Heart right ventricle (tissue), 16 donors: ENCODE measurements at regions not wholly inside any gene's neighbourhood (a gene's known extent, or its start where the extent isn't known, plus 50 kb on each side); places are given as distances from the start of the nearest gene placed in this dataset.
"Not testable (repeated sequence)": the region's sequence is repeated elsewhere in the genome, so short reads cannot be mapped to it uniquely, and the experiment has no call there.

Experiments
- ATAC-seq, 8 donors: fragments of 200-7000 bp; cut with Tn5 transposase; one replicate each; pipeline ENCODE4 v1.9.1; 2020; ENCODE audit warnings: mild to moderate bottlenecking in 8 of 8, moderate library complexity in 8 of 8, moderate number of reproducible peaks in 1 of 8
- DNase-seq, 2 donors: peaks; one replicate each; pipeline ENCODE4 v3.0.0-alpha.2; 2020
- H3K27ac ChIP-seq, 10 donors: fragments of 200-600 bp; sonication (generic) in 2 of 10; one replicate each; pipeline versions ENCODE4 v1.5.0 to v1.8.0; 2020 to 2022; ENCODE audit warnings: mild to moderate bottlenecking in 3 of 10
- H3K27me3 ChIP-seq, 7 donors: fragments of 200-600 bp; one replicate each; pipeline ENCODE4 v1.8.0; 2021 to 2022; ENCODE audit warnings: mild to moderate bottlenecking in 2 of 7
- H3K36me3 ChIP-seq, 9 donors: fragments of 200-600 bp; sonication (generic) in 1 of 9; one replicate each; pipeline versions ENCODE4 v1.5.0 to v1.8.0; 2020 to 2022; ENCODE audit warnings: mild to moderate bottlenecking in 2 of 9
- H3K4me1 ChIP-seq, 9 donors: fragments of 200-600 bp; sonication (generic) in 1 of 9; one replicate each; pipeline versions ENCODE4 v1.5.0 to v1.8.0; 2020 to 2022; ENCODE audit warnings: mild to moderate bottlenecking in 4 of 9
- H3K4me3 ChIP-seq, 10 donors: fragments of 200-600 bp; sonication (generic) in 2 of 10; one replicate each; pipeline versions ENCODE4 v1.5.0 to v1.8.0; 2020 to 2022; ENCODE audit warnings: mild to moderate bottlenecking in 7 of 10, moderate library complexity in 2 of 10
- H3K9me3 ChIP-seq, 11 donors: fragments of 200-600 bp in 10 of 11; sonication (generic) in 2 of 11; one replicate each; pipeline versions ENCODE4 v1.5.0 to v1.8.0; 2013 to 2022; ENCODE audit warnings: mild to moderate bottlenecking in 2 of 11, control low read depth in 1 of 11, moderate library complexity in 1 of 11
- WGBS, 2 donors: extraction: QIAGEN DNeasy Blood & Tissue Kit; methylation state at CpG; one replicate each; pipeline ENCODE4 v1.1.7; 2013; ENCODE audit warnings: inconsistent platforms in 1 of 2; 5-methylcytosine and 5-hydroxymethylcytosine counted together
- intact Hi-C, 10 donors: fragments of 100-400 bp; cut with DNase I; formaldehyde crosslinking; loops; one replicate each; pipeline versions ENCODE4 v1.11.1 to v1.14.2; 2022
- TF ChIP-seq, protein P1 (sequence below), 9 donors: fragments of 200-600 bp; sonication (generic) in 2 of 9; IDR thresholded peaks; one replicate each; pipeline versions ENCODE4 v1.5.0 to v1.8.0; 2021 to 2022; ENCODE audit warnings: antibody characterized with exemption in 9 of 9, mild to moderate bottlenecking in 5 of 9, moderate library complexity in 1 of 9
- donor health status: Arrhythmogenic right ventricular cardiomyopathy.
- donor health status: ischemic (EF 13 %, LVEDD 7.1; RV severe dilation, severe dysfunction).
- donor health status: healthy with polysubstance abuse.
- donor health status: DM: no; HTN: yes; CAD: no.
- donor health status: DM: no; HTN: no; CAD: no.
- donor health status: ischemic (EF 25% LVEDD 6.9; RV normal size, moderate dysfunction).
- donor health status: ischemic (EF 25% LVEDD 5.7; RV mildly dilated, moderate dysfunction).
- donor health status: healthy.
- donor health status: DM: yes; HTN: yes; CAD: no.
- donor health status: Ischemic cardiomyopathy.
- donor health status: ischemic (EF 35%, LVEDD 5.7; RV mildly dilated, moderate dysfunction).
- donor health status: nonischemic (EF 11% LVEDD 7.7; RV severe dilation, severe dysfunction).
- donor health status: DM: yes; HTN: yes; CAD: no.
- donor health status: PGD.
- donor health status: ischemic (EF 29% LVEDD 5.4; RV normal size, mild dysfunction).
- donor health status: nonischemic (EF 23%, LVEDD 6.1; RV moderate dilation, normal function).

- 53 to 61% methylated on average over 7 of the region's 7 CpGs for WGBS, 2 donors
- intact Hi-C loops: loop anchor here in 1 of 10 donors (2.0 kb wide), 1 partner anchor 51 kb away; no protein-coding TSS in a partner anchor
- Histone ChIP-seq H3K36me3 (no peaks in the 10 kb centered on the region), H3K4me1 (peaks cover 0 to 26% (median 15%) of the 10 kb centered on the region in 9 donors), H3K27ac (peak overlapping the region in 8 of 10 donors; percentile 9 to 67 (median 29)), H3K9me3 (no peaks in the 10 kb centered on the region), H3K27me3 (no peaks in the 10 kb centered on the region), H3K4me3 (no peak overlapping the region)
- no peak for DNase-seq
- ATAC-seq: peak in 3 of 8 donors; percentile 34 to 52 (median 42)
- TF ChIP-seq, protein P1, sequence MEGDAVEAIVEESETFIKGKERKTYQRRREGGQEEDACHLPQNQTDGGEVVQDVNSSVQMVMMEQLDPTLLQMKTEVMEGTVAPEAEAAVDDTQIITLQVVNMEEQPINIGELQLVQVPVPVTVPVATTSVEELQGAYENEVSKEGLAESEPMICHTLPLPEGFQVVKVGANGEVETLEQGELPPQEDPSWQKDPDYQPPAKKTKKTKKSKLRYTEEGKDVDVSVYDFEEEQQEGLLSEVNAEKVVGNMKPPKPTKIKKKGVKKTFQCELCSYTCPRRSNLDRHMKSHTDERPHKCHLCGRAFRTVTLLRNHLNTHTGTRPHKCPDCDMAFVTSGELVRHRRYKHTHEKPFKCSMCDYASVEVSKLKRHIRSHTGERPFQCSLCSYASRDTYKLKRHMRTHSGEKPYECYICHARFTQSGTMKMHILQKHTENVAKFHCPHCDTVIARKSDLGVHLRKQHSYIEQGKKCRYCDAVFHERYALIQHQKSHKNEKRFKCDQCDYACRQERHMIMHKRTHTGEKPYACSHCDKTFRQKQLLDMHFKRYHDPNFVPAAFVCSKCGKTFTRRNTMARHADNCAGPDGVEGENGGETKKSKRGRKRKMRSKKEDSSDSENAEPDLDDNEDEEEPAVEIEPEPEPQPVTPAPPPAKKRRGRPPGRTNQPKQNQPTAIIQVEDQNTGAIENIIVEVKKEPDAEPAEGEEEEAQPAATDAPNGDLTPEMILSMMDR (IDR thresholded peaks at IDR 0.05): no peak
Observed at GRCh38 chr15:57797568-57798267, 91.2 kb downstream of the POLR2M start.

DNA sequence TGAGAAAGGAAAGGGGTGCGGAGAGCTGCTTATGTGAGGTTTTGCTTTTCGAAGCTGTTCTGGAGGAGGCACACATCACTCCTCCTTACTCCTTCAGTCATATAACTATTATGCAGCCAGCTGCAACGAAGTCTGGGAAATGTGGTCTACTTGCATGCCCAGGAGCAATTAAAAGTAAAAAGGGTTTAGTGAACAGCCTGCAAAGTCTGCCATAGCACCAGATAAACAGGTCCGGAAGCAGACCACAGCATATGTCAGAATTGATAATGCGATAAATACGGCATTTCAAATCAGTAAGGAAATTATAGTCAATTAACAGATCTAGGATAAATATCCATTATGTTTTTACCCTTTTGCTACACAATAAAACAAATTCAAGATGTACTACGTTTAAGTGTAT is 99.5 kb downstream of the POLR2M start:
- ATAC-seq (no peak), DNase-seq (no peak)
- intact Hi-C loops: no loop called here
- Histone ChIP-seq H3K36me3 (no peaks in the 10 kb centered on the region), H3K4me3 (no peak overlapping the region), H3K27ac (no peak overlapping the region), H3K9me3 (peaks cover 0 to 7% (median 0%) of the 10 kb centered on the region in 11 donors), H3K4me1 (no peaks in the 10 kb centered on the region), H3K27me3 (no peaks in the 10 kb centered on the region)
- WGBS, 2 donors: 70 to 75% methylated on average over 7 of the region's 7 CpGs
- TF ChIP-seq, protein P1 (IDR thresholded peaks at IDR 0.05): no peak

DNA sequence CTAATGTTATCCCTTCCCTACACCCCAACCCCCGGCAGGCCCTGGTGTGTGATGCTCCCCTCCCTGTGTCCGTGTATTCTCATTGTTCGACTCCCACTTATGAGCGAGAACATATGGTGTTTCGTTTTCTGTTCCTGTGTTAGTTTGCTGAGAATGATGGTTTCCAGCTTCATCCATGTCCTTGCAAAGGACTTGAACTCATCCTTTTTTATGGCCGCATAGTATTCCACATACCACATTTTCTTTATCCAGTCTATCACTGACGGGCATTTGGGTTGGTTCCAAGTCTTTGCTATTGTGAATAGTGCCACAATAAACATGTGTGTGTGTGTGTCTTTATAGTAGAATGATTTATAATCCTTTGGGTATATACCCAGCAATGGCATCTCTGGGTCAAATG is 102.8 kb downstream of the POLR2M start:
- H3K4me3 ChIP-seq, H3K36me3 ChIP-seq, H3K4me1 ChIP-seq, intact Hi-C loops, DNase-seq, H3K27ac ChIP-seq, ATAC-seq, H3K9me3 ChIP-seq, H3K27me3 ChIP-seq: not testable (repeated sequence)
- 93% methylated on average over 7 of the region's 7 CpGs for WGBS, 2 donors

DNA sequence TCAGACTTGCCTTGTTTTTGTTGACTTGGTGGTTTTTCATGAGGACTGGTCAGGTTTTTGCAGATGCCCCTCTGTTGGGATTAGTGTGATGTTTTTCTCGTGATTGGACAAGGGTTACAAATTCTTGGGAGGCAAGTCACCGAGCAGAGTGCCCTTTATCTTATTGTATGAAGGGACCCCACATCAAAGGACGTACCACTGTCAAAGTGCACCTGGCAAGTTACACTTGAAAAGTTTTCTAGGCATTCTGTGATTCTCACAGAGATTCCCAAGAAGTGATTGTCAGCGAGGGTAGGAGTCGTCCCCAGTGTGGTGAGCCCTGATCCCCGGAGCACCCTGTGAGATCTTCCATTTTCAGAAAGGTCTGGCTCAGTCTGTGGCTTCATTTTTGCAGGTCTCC is 110.1 kb downstream of the POLR2M start:
- Histone ChIP-seq H3K27me3 (no peaks in the 10 kb centered on the region), H3K9me3 (no peaks in the 10 kb centered on the region), H3K27ac (no peak overlapping the region), H3K36me3 (no peaks in the 10 kb centered on the region), H3K4me3 (no peak overlapping the region), H3K4me1 (peaks cover 0 to 5% (median 0%) of the 10 kb centered on the region in 9 donors)
- intact Hi-C loops: no loop called here
- WGBS, 2 donors: 82 to 89% methylated on average over 6 of the region's 6 CpGs
- TF ChIP-seq, protein P1 (IDR thresholded peaks at IDR 0.05): no peak
- DNase-seq: no peak
- no peak for ATAC-seq

DNA sequence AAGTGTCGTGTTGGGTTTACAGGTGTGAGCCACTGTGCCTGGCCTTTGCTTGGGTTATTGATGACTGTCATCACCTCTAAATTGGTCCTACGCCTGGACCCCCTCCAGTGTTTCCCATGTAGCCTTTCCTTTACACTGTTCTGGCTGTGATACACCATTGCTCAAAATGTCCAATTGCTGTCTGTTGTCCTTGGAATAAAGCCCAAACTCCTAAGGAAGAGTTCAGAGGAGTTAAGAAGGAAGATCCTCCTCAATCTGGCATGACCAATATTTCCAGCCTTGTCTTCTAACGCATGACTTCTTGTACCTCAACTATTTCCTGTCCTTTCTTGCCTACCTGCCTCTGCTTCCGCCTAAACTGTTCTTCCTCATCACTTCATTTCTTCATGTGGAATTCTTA is 113.1 kb downstream of the POLR2M start:
- Histone ChIP-seq H3K4me1 (peaks cover 0 to 5% (median 0%) of the 10 kb centered on the region in 9 donors), H3K27me3 (no peaks in the 10 kb centered on the region), H3K36me3 (no peaks in the 10 kb centered on the region), H3K27ac (no peak overlapping the region), H3K4me3 (no peak overlapping the region), H3K9me3 (no peaks in the 10 kb centered on the region)
- ATAC-seq: no peak
- TF ChIP-seq, protein P1 (IDR thresholded peaks at IDR 0.05): no peak
- intact Hi-C loops: loop anchor here in 1 of 10 donors (10.0 kb wide), 1 partner anchor 45 kb away; no protein-coding TSS in a partner anchor
- WGBS, 2 donors: 68 to 74% methylated on average over 4 of the region's 4 CpGs
- no peak for DNase-seq
